ENCODE measurements at regions not wholly inside any gene's neighbourhood (a gene's known extent, or its start where the extent isn't known, plus 50 kb on each side); places are given as distances from the start of the nearest gene placed in this dataset.
A peak's percentile ranks its signal among the peaks of the same experiment; 100 is the strongest.

DNA sequence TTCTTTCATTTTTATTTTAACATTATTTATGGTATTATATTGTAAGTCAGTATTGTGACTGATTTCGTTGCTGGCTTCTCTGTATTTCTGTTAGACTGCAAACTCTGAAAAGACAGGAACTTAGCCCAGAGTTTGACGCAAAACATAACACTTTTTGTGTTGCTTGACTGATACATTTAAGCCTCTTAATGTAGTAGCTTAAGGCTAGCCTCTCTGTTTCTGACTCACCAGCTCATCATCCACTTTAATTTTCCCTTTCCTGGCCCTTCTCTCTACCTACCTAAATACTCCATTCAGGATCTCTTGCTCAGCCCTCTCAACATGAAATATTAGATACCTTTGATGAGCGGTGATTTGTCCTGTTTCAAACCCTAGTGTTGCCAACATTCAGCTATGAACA lies 420.6 kb downstream of the LRFN5 start:
- H3K9me3 ChIP-seq (ENCODE audit: control extremely low read depth in 1 of 3, control insufficient read depth in 2 of 3, insufficient read depth in 1 of 3, low read length in 2 of 3): no peaks in the 10 kb centered on the region
- H3K4me2 ChIP-seq (replicated peaks; ENCODE audit: low read depth, low read length, poor library complexity, severe bottlenecking): no peak overlapping the region
- H3K79me2 ChIP-seq (ENCODE audit: control insufficient read depth, insufficient read depth, low read length): no peaks in the 10 kb centered on the region
- DNase-seq (no peak), ATAC-seq (ENCODE audit: low read depth) (no peak)
- no peaks in the 10 kb centered on the region for H3K4me1 ChIP-seq (ENCODE audit: control insufficient read depth in 2 of 2, insufficient read depth in 2 of 2, low read length in 2 of 2)
- no peaks in the 10 kb centered on the region for H4K20me1 ChIP-seq (ENCODE audit: control insufficient read depth, insufficient read depth, low read length, poor library complexity, severe bottlenecking)
- no peak overlapping the region for H3K9ac ChIP-seq (ENCODE audit: low read length)
- H3K4me3 ChIP-seq (ENCODE audit: control extremely low read depth in 1 of 5, extremely low read depth in 1 of 5, insufficient read depth in 1 of 5, low read depth in 2 of 5, low read length in 4 of 5): no peak overlapping the region
- intact Hi-C loops (cut with micrococcal nuclease): no loop called here
- TF ChIP-seq, protein P1, sequence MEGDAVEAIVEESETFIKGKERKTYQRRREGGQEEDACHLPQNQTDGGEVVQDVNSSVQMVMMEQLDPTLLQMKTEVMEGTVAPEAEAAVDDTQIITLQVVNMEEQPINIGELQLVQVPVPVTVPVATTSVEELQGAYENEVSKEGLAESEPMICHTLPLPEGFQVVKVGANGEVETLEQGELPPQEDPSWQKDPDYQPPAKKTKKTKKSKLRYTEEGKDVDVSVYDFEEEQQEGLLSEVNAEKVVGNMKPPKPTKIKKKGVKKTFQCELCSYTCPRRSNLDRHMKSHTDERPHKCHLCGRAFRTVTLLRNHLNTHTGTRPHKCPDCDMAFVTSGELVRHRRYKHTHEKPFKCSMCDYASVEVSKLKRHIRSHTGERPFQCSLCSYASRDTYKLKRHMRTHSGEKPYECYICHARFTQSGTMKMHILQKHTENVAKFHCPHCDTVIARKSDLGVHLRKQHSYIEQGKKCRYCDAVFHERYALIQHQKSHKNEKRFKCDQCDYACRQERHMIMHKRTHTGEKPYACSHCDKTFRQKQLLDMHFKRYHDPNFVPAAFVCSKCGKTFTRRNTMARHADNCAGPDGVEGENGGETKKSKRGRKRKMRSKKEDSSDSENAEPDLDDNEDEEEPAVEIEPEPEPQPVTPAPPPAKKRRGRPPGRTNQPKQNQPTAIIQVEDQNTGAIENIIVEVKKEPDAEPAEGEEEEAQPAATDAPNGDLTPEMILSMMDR (IDR thresholded peaks at IDR 0.05): no peak
- TF ChIP-seq EZH2 (IDR thresholded peaks at IDR 0.05; ENCODE audit: borderline replicate concordance, insufficient read depth, low read depth, low read length, poor library complexity, severe bottlenecking): no peak
- ChIA-PET CTCF (no interaction called here), POLR2A (no interaction called here)
- no peaks in the 10 kb centered on the region for H3K9me3 Mint-ChIP-seq (ENCODE audit: insufficient read depth)
- peaks cover 24% of the 10 kb centered on the region for H3K4me1 Mint-ChIP-seq
- no peaks in the 10 kb centered on the region for H3K27me3 ChIP-seq (replicated peaks in 1 of 4; ENCODE audit: control extremely low read depth in 1 of 4, control insufficient read depth in 3 of 4, insufficient read depth in 4 of 4, low read length in 3 of 4)
- 88% methylated on average over 1 of the region's 3 CpGs for WGBS (ENCODE audit: insufficient coverage)
- no peak overlapping the region for H3K4me3 Mint-ChIP-seq
- H2AFZ ChIP-seq (ENCODE audit: insufficient read depth, low read depth, low read length, poor library complexity, severe bottlenecking): no peak overlapping the region
- H3K27me3 Mint-ChIP-seq: no peaks in the 10 kb centered on the region
- H3K36me3 ChIP-seq (replicated peaks in 1 of 2; ENCODE audit: control extremely low read depth in 1 of 2, control insufficient read depth in 1 of 2, extremely low read depth in 1 of 2, insufficient read depth in 2 of 2, low read length in 1 of 2): no peaks in the 10 kb centered on the region
- H3K27ac ChIP-seq (ENCODE audit: low read length in 2 of 2): no peak overlapping the region
- H3K27ac Mint-ChIP-seq: peak overlapping the region; percentile 51

DNA sequence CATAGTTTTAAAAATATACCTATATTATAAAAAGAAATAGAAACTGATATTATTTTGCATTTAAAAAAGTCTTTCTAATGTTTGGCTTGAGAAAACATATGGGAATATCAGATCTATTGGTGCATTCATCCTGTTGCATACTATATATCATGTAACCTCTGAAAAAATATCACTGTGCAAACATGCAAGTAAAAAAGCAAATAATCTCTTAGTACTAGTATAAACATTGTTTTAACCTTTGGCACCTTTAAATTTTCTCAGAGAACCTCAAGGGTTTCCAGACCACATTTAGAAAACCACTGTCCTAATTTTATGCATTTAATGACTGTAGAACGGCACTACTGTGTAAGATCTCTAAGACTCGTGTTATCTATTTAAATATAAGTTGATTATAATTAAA lies 416.8 kb downstream of the LRFN5 start:
- peaks cover 37% of the 10 kb centered on the region for H3K4me1 Mint-ChIP-seq
- peaks cover 9% of the 10 kb centered on the region for H3K9me3 Mint-ChIP-seq (ENCODE audit: insufficient read depth)
- H3K4me3 Mint-ChIP-seq: no peak overlapping the region
- Histone ChIP-seq H3K9me3 (ENCODE audit: control extremely low read depth in 1 of 3, control insufficient read depth in 2 of 3, insufficient read depth in 1 of 3, low read length in 2 of 3) (no peaks in the 10 kb centered on the region), H3K27ac (ENCODE audit: low read length in 2 of 2) (no peak overlapping the region), H3K4me2 (replicated peaks; ENCODE audit: low read depth, low read length, poor library complexity, severe bottlenecking) (no peak overlapping the region), H3K4me1 (ENCODE audit: control insufficient read depth in 2 of 2, insufficient read depth in 2 of 2, low read length in 2 of 2) (no peaks in the 10 kb centered on the region), H3K4me3 (ENCODE audit: control extremely low read depth in 1 of 5, extremely low read depth in 1 of 5, insufficient read depth in 1 of 5, low read depth in 2 of 5, low read length in 4 of 5) (no peak overlapping the region), H2AFZ (ENCODE audit: insufficient read depth, low read depth, low read length, poor library complexity, severe bottlenecking) (no peak overlapping the region), H4K20me1 (ENCODE audit: control insufficient read depth, insufficient read depth, low read length, poor library complexity, severe bottlenecking) (no peaks in the 10 kb centered on the region), H3K27me3 (replicated peaks in 1 of 4; ENCODE audit: control extremely low read depth in 1 of 4, control insufficient read depth in 3 of 4, insufficient read depth in 4 of 4, low read length in 3 of 4) (no peaks in the 10 kb centered on the region), H3K9ac (ENCODE audit: low read length) (no peak overlapping the region), H3K36me3 (replicated peaks in 1 of 2; ENCODE audit: control extremely low read depth in 1 of 2, control insufficient read depth in 1 of 2, extremely low read depth in 1 of 2, insufficient read depth in 2 of 2, low read length in 1 of 2) (no peaks in the 10 kb centered on the region), H3K79me2 (ENCODE audit: control insufficient read depth, insufficient read depth, low read length) (no peaks in the 10 kb centered on the region)
- WGBS (ENCODE audit: insufficient coverage): no CpG with 5 or more reads among the region's 2 CpGs
- no peak for DNase-seq
- intact Hi-C loops (cut with micrococcal nuclease): no loop called here
- CTCF ChIA-PET: no interaction called here
- no peak for ATAC-seq (ENCODE audit: low read depth)
- POLR2A ChIA-PET: interaction anchor here (0.8 kb wide), 1 partner anchor 34 kb away, joined by 4 read pairs; no protein-coding TSS in a partner anchor
- TF ChIP-seq, protein P1 (IDR thresholded peaks at IDR 0.05): no peak
- TF ChIP-seq EZH2 (IDR thresholded peaks at IDR 0.05; ENCODE audit: borderline replicate concordance, insufficient read depth, low read depth, low read length, poor library complexity, severe bottlenecking): no peak
- H3K27ac Mint-ChIP-seq: no peak overlapping the region
- no peaks in the 10 kb centered on the region for H3K27me3 Mint-ChIP-seq

Measured in B cell (primary cell).